Caco-2 (cell line): ENCODE measurements at regions not wholly inside any gene's neighbourhood (a gene's known extent, or its start where the extent isn't known, plus 50 kb on each side); places are given as distances from the start of the nearest gene placed in this dataset.

Experiments
- BruUV-seq: library from RNA; stranded (reverse); fragments of 400-500 nt; replicated peaks from 2 replicates; lab custom pipeline; 2021; lab: Mats Ljungman, UMichigan
- CTCF ChIA-PET: fragments of 300-600 bp; sonication (Branson Sonifier 250); formaldehyde crosslinking; loops from one replicate; lab custom pipeline; 2022; ENCODE audit warnings: antibody characterized with exemption; lab: Charles Lee
- POLR2A ChIA-PET: fragments of 300-600 bp; sonication (Branson Sonifier 250); formaldehyde crosslinking; loops from one replicate; lab custom pipeline; 2022; ENCODE audit warnings: antibody characterized with exemption; lab: Charles Lee
- DNase-seq, 2 experiments: peaks; one replicate each; pipeline versions ENCODE4 v3.0.0 to v3.0.0-alpha.2; 2020 to 2022
- H3K27me3 ChIP-seq: replicated peaks from 2 replicates; pipeline ENCODE4 v1.6.0; 2011; ENCODE audit warnings: low read length; ENCODE audit not compliant: control insufficient read depth, insufficient read depth
- H3K36me3 ChIP-seq: 2 replicates; pipeline ENCODE4 v1.5.1; 2011; ENCODE audit warnings: low read length; ENCODE audit not compliant: control insufficient read depth, insufficient read depth
- H3K4me1 ChIP-seq: fragments of 250-450 bp; sonication (Bioruptor Pico); 2 replicates; pipeline ENCODE4 v1.5.1; 2020; ENCODE audit warnings: mild to moderate bottlenecking
- H3K4me3 ChIP-seq: 2 replicates; pipeline ENCODE4 v1.5.1; 2011; ENCODE audit warnings: low read depth, mild to moderate bottlenecking, control low read depth, low read length
- H3K9me3 ChIP-seq: fragments of 250-450 bp; sonication (Bioruptor Pico); 2 replicates; pipeline ENCODE4 v1.5.1; 2020; ENCODE audit warnings: mild to moderate bottlenecking, moderate library complexity
- H3K27ac Mint-ChIP-seq: one replicate; pipeline ENCODE4 v1.8.0; 2022; ENCODE audit warnings: mixed read lengths; ENCODE audit not compliant: unreplicated experiment
- H3K27me3 Mint-ChIP-seq: one replicate; pipeline ENCODE4 v1.8.0; 2022; ENCODE audit warnings: mixed read lengths; ENCODE audit not compliant: insufficient read depth, unreplicated experiment
- H3K36me3 Mint-ChIP-seq: one replicate; pipeline ENCODE4 v1.8.0; 2022; ENCODE audit warnings: mild to moderate bottlenecking, mixed read lengths; ENCODE audit not compliant: insufficient read depth, unreplicated experiment
- H3K4me1 Mint-ChIP-seq: one replicate; pipeline ENCODE4 v1.8.0; 2022; ENCODE audit warnings: low read depth, mixed read lengths; ENCODE audit not compliant: unreplicated experiment
- H3K4me3 Mint-ChIP-seq: one replicate; pipeline ENCODE4 v1.8.0; 2022; ENCODE audit warnings: mild to moderate bottlenecking, moderate library complexity, mixed read lengths; ENCODE audit not compliant: unreplicated experiment
- H3K9me3 Mint-ChIP-seq: one replicate; pipeline ENCODE4 v1.8.0; 2022; ENCODE audit warnings: mixed read lengths; ENCODE audit not compliant: unreplicated experiment
- CTCF ChIP-seq, 2 experiments: fragments of 200-600 bp in 1 of 2; IDR thresholded peaks; 1 replicate in 1 of 2; 2 replicates in 1 of 2; pipeline versions ENCODE4 v1.5.1 to v1.8.0; 2011 to 2022; ENCODE audit warnings: antibody characterized with exemption in 1 of 2, control low read depth in 1 of 2, inconsistent platforms in 1 of 2, low read depth in 1 of 2, low read length in 1 of 2, mild to moderate bottlenecking in 1 of 2, moderate library complexity in 1 of 2; ENCODE audit not compliant: insufficient read depth in 1 of 2, severe bottlenecking in 1 of 2, unreplicated experiment in 1 of 2
- intact Hi-C: fragments of 100-400 bp; cut with micrococcal nuclease; formaldehyde crosslinking; loops from one replicate; pipeline ENCODE4 v1.10.0; 2022; ENCODE audit not compliant: unreplicated experiment

- DNase-seq, result no peak
- Mint-ChIP-seq H3K4me3 (no peak overlapping the region), H3K4me1 (no peaks in the 10 kb centered on the region), H3K36me3 (no peaks in the 10 kb centered on the region), H3K9me3 (no peaks in the 10 kb centered on the region), H3K27ac (no peak overlapping the region), H3K27me3 (peaks cover 8% of the 10 kb centered on the region)
- Histone ChIP-seq H3K36me3 (no peaks in the 10 kb centered on the region), H3K27me3 (no peaks in the 10 kb centered on the region), H3K4me1 (no peaks in the 10 kb centered on the region), H3K4me3 (no peak overlapping the region), H3K9me3 (no peaks in the 10 kb centered on the region)
- no TSS peak for BruUV-seq
- TF ChIP-seq CTCF (IDR thresholded peaks at IDR 0.05; ENCODE audit: insufficient read depth in 1 of 2, low read depth in 1 of 2, low read length in 1 of 2, severe bottlenecking in 1 of 2, unreplicated experiment in 1 of 2), result no peak
- ChIA-PET CTCF (no interaction called here), POLR2A (no interaction called here)
- intact Hi-C loops, result no loop called here
Measured at GRCh38 chr5:85938201-85938600, 679.5 kb upstream of the COX7C start.

- H3K27me3 Mint-ChIP-seq, result no peaks in the 10 kb centered on the region
- Histone ChIP-seq H3K4me1 (no peaks in the 10 kb centered on the region), H3K9me3 (no peaks in the 10 kb centered on the region), H3K27me3 (no peaks in the 10 kb centered on the region), H3K36me3 (no peaks in the 10 kb centered on the region), H3K4me3 (no peak overlapping the region)
- no peaks in the 10 kb centered on the region for H3K4me1 Mint-ChIP-seq
- no peak overlapping the region for H3K4me3 Mint-ChIP-seq
- no peak for DNase-seq
- H3K9me3 Mint-ChIP-seq, result peaks cover 8% of the 10 kb centered on the region
- ChIA-PET CTCF (no interaction called here), POLR2A (no interaction called here)
- H3K27ac Mint-ChIP-seq, result no peak overlapping the region
- no peak for TF ChIP-seq CTCF (IDR thresholded peaks at IDR 0.05; ENCODE audit: insufficient read depth in 1 of 2, low read depth in 1 of 2, low read length in 1 of 2, severe bottlenecking in 1 of 2, unreplicated experiment in 1 of 2)
- intact Hi-C loops, result no loop called here
- BruUV-seq, result no TSS peak
- no peaks in the 10 kb centered on the region for H3K36me3 Mint-ChIP-seq
Measured at GRCh38 chr5:85951707-85952210, 666.0 kb upstream of the COX7C start.

- Mint-ChIP-seq H3K4me1 (no peaks in the 10 kb centered on the region), H3K27ac (no peak overlapping the region), H3K36me3 (no peaks in the 10 kb centered on the region), H3K27me3 (no peaks in the 10 kb centered on the region), H3K4me3 (no peak overlapping the region), H3K9me3 (peaks cover 8% of the 10 kb centered on the region)
- CTCF ChIA-PET, result no interaction called here
- no TSS peak for BruUV-seq
- intact Hi-C loops, result no loop called here
- Histone ChIP-seq H3K36me3 (no peaks in the 10 kb centered on the region), H3K4me1 (no peaks in the 10 kb centered on the region), H3K27me3 (no peaks in the 10 kb centered on the region), H3K9me3 (no peaks in the 10 kb centered on the region), H3K4me3 (no peak overlapping the region)
- TF ChIP-seq CTCF (IDR thresholded peaks at IDR 0.05; ENCODE audit: insufficient read depth in 1 of 2, low read depth in 1 of 2, low read length in 1 of 2, severe bottlenecking in 1 of 2, unreplicated experiment in 1 of 2), result no peak
- no peak for DNase-seq
- POLR2A ChIA-PET, result no interaction called here
Measured at GRCh38 chr5:85952680-85953079, 665.1 kb upstream of the COX7C start.
